A673 (cell line): ENCODE measurements at regions not wholly inside any gene's neighbourhood (a gene's known extent, or its start where the extent isn't known, plus 50 kb on each side); places are given as distances from the start of the nearest gene placed in this dataset.
"Not testable (repeated sequence)": the region's sequence is repeated elsewhere in the genome, so short reads cannot be mapped to it uniquely, and the experiment has no call there.

Experiments
- BruUV-seq: library from RNA; stranded (reverse); fragments of 400-500 nt; replicated peaks from 2 replicates; lab custom pipeline; 2021; lab: Mats Ljungman, UMichigan
- CTCF ChIA-PET: fragments of 300-600 bp; sonication (Branson Sonifier 250); formaldehyde crosslinking; loops from one replicate; lab custom pipeline; 2022; ENCODE audit warnings: antibody characterized with exemption; lab: Charles Lee
- POLR2A ChIA-PET: fragments of 300-600 bp; sonication (Branson Sonifier 250); formaldehyde crosslinking; loops from one replicate; lab custom pipeline; 2022; ENCODE audit warnings: antibody characterized with exemption; ENCODE audit not compliant: low non-redundant PET; lab: Charles Lee
- DNase-seq: peaks from one replicate; pipeline ENCODE4 v3.0.0-alpha.2; 2015; ENCODE audit warnings: low spot score
- H3K27ac ChIP-seq: fragments of 200-600 bp; sonication (generic); 2 replicates; pipeline ENCODE4 v1.5.1; 2016; ENCODE audit warnings: mixed run types, low read depth, mild to moderate bottlenecking, mixed read lengths, antibody characterized with exemption, low read length; ENCODE audit not compliant: poor library complexity, severe bottlenecking
- H3K27me3 ChIP-seq: fragments of 200-600 bp; sonication (generic); replicated peaks from 2 replicates; pipeline ENCODE4 v1.6.1; 2017; ENCODE audit warnings: mixed run types, low read depth, mild to moderate bottlenecking, mixed read lengths, antibody characterized with exemption, low read length; ENCODE audit not compliant: insufficient read depth, poor library complexity
- H3K36me3 ChIP-seq: fragments of 200-600 bp; sonication (generic); 2 replicates; pipeline ENCODE4 v1.6.1; 2016; ENCODE audit warnings: mixed run types, mild to moderate bottlenecking, mixed read lengths, antibody characterized with exemption, low read length; ENCODE audit not compliant: insufficient read depth, poor library complexity, severe bottlenecking
- H3K4me1 ChIP-seq: fragments of 200-600 bp; sonication (generic); 2 replicates; pipeline ENCODE4 v1.6.1; 2017; ENCODE audit warnings: mixed run types, mild to moderate bottlenecking, mixed read lengths, antibody characterized with exemption, low read length; ENCODE audit not compliant: insufficient read depth, poor library complexity, severe bottlenecking
- H3K4me3 ChIP-seq: fragments of 200-600 bp; sonication (generic); 2 replicates; pipeline ENCODE4 v1.5.1; 2016; ENCODE audit warnings: low read depth, mixed run types, mild to moderate bottlenecking, mixed read lengths, low read length; ENCODE audit not compliant: poor library complexity, severe bottlenecking
- H3K9me3 ChIP-seq: fragments of 200-600 bp; sonication (generic); 2 replicates; pipeline ENCODE4 v1.6.1; 2016; ENCODE audit warnings: mixed run types, low read depth, mild to moderate bottlenecking, mixed read lengths, antibody characterized with exemption, low read length; ENCODE audit not compliant: poor library complexity, severe bottlenecking
- EZH2 ChIP-seq: fragments of 200-600 bp; sonication (generic); IDR thresholded peaks from 2 replicates; pipeline ENCODE4 v1.6.1; 2017; ENCODE audit warnings: borderline replicate concordance, low read depth, mild to moderate bottlenecking, mixed read lengths, antibody characterized with exemption, low read length; ENCODE audit not compliant: poor library complexity, severe bottlenecking
- intact Hi-C: fragments of 100-400 bp; cut with micrococcal nuclease; formaldehyde crosslinking; loops from one replicate; pipeline ENCODE4 v1.10.0; 2022; ENCODE audit not compliant: unreplicated experiment
- TF ChIP-seq, protein P1 (sequence below): fragments of 300-800, 200-600 bp; sonication (generic); conservative IDR thresholded peaks from 2 replicates; pipeline ENCODE4 v1.5.1; 2017; ENCODE audit warnings: low read depth, mild to moderate bottlenecking, antibody characterized with exemption, low read length, moderate library complexity, mixed read lengths

DNA sequence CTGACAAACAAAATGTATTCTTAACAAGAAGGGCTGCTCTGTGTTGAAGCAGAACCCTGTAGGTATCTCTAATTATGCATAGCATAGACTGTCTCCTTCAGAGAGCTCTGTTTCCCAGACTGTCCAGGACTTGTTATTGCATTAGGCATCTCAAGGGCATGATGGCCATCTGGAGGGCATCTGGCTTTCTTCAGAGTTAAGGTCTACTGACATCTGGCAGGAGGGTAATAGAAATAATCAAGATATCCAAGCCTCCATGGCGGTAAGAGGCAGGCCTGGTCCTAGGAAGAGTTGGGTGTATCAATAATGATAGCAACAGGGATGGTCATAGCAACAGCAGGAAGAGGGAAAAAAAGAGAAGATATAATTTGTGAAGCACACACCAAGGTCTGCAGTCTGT, 161.2 kb downstream of the TTC8 start:
- ChIA-PET CTCF (no interaction called here), POLR2A (no interaction called here)
- DNase-seq: no peak
- intact Hi-C loops: no loop called here
- Histone ChIP-seq H3K9me3 (peaks cover 3% of the 10 kb centered on the region), H3K27ac (no peak overlapping the region), H3K27me3 (no peaks in the 10 kb centered on the region), H3K4me3 (no peak overlapping the region), H3K4me1 (no peaks in the 10 kb centered on the region), H3K36me3 (no peaks in the 10 kb centered on the region)
- no TSS peak for BruUV-seq
- TF ChIP-seq EZH2: no peak
- TF ChIP-seq, protein P1, sequence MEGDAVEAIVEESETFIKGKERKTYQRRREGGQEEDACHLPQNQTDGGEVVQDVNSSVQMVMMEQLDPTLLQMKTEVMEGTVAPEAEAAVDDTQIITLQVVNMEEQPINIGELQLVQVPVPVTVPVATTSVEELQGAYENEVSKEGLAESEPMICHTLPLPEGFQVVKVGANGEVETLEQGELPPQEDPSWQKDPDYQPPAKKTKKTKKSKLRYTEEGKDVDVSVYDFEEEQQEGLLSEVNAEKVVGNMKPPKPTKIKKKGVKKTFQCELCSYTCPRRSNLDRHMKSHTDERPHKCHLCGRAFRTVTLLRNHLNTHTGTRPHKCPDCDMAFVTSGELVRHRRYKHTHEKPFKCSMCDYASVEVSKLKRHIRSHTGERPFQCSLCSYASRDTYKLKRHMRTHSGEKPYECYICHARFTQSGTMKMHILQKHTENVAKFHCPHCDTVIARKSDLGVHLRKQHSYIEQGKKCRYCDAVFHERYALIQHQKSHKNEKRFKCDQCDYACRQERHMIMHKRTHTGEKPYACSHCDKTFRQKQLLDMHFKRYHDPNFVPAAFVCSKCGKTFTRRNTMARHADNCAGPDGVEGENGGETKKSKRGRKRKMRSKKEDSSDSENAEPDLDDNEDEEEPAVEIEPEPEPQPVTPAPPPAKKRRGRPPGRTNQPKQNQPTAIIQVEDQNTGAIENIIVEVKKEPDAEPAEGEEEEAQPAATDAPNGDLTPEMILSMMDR: no peak

DNA sequence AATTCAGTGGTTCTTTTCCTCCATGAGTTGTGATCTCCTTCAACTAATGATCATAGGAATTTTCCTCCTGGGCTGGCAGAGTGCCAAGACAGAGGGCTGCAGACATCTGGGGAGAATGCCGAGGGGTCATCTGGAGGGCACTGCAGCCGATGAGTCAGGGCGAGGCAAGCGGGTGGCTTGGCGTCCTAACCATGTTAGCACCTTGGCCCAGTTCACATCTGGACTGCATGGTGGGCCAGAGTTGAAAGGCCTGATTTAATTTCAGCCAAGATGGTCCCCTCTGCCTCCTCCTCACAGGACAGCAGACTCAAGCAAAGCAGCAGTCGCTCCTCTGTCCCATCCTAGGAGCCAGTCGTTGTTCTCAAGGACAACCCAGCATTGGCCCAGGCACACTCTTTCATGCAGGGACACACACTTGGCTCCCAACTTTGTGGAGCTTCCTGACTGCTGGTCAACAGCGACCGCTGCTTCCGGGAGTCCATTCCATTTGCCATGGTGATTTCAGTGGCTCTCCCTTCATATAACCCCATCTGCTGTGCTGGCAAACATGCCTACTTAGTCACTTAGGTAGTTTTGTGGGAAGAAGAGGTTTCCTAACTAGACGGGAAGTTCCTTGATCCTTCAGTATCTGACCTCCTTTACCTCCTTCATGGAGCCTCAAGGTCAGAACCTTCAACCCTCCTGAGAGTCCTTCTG, 161.8 kb downstream of the TTC8 start:
- CTCF ChIA-PET: no interaction called here
- BruUV-seq: no TSS peak
- DNase-seq: no peak
- TF ChIP-seq EZH2: no peak
- TF ChIP-seq, protein P1: no peak
- intact Hi-C loops: no loop called here
- Histone ChIP-seq H3K4me3 (no peak overlapping the region), H3K27ac (no peak overlapping the region), H3K4me1 (no peaks in the 10 kb centered on the region), H3K9me3 (peaks cover 3% of the 10 kb centered on the region), H3K36me3 (no peaks in the 10 kb centered on the region), H3K27me3 (no peaks in the 10 kb centered on the region)
- POLR2A ChIA-PET: no interaction called here

DNA sequence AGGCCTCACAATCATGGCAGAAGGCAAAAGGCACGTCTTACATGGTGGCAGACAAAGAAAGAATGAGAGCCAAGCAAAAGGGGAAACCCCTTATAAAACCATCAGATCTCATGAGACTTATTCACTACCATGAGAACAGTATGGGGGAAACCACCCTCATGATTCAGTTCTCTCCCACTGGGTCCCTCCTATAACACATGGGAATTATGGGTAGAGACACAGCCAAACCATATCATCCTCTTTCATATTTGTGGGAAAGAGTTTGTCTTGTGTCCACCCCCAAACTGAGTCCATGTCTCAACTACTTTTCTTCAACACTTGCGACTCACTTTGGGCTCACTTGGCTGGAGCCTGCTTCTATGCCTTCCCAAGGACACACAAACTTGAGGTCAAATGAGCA, 162.5 kb downstream of the TTC8 start:
- H3K27me3 ChIP-seq, BruUV-seq, DNase-seq, H3K4me1 ChIP-seq, H3K36me3 ChIP-seq, H3K27ac ChIP-seq, H3K9me3 ChIP-seq, H3K4me3 ChIP-seq, intact Hi-C loops, CTCF ChIA-PET, POLR2A ChIA-PET: not testable (repeated sequence)

DNA sequence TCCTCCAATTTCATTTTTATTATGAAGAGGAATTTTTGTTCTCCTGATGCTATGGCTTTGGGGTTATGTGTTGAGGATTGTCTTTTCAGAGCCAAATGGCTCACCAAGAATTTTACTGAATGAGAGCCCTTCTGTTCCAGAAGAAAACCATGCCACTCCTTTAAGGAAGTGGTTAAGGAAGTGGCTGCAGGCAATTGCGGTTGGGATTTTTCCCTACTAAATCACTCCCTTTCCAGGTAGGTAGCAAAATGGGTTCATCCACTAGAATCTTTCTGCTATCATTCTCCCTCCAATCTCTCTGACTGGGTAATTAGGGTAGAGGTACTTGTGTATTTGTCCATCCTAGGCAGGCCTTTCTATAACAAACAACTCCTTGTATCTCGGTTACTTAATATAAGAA, 163.1 kb downstream of the TTC8 start:
- POLR2A ChIA-PET: no interaction called here
- DNase-seq: no peak
- no peak overlapping the region for H3K4me3 ChIP-seq
- no peaks in the 10 kb centered on the region for H3K4me1 ChIP-seq
- CTCF ChIA-PET: no interaction called here
- H3K36me3 ChIP-seq: no peaks in the 10 kb centered on the region
- peaks cover 3% of the 10 kb centered on the region for H3K9me3 ChIP-seq
- no peak for TF ChIP-seq EZH2
- TF ChIP-seq, protein P1: no peak
- intact Hi-C loops: no loop called here
- H3K27ac ChIP-seq: no peak overlapping the region
- no peaks in the 10 kb centered on the region for H3K27me3 ChIP-seq
- no TSS peak for BruUV-seq
